Spleen (tissue), 11 donors: ENCODE measurements at regions not wholly inside any gene's neighbourhood (a gene's known extent, or its start where the extent isn't known, plus 50 kb on each side); places are given as distances from the start of the nearest gene placed in this dataset.

Experiments used
- DNase-seq: peaks from one replicate; pipeline ENCODE4 v3.0.0-alpha.2; 2020
- H3K27ac ChIP-seq, 8 donors: fragments of 200-600 bp; sonication (generic) in 7 of 8; 1 replicate in 4 of 8; 2 replicates in 4 of 8; pipeline versions ENCODE4 v1.5.0 to v1.8.0; 2016 to 2021; ENCODE audit warnings: inconsistent platforms in 4 of 8, mild to moderate bottlenecking in 4 of 8, moderate library complexity in 1 of 8
- H3K27me3 ChIP-seq, 7 donors: fragments of 200-600 bp; sonication (generic) in 6 of 7; replicated peaks in 1 of 7; 1 replicate in 4 of 7; 2 replicates in 3 of 7; pipeline versions ENCODE4 v1.5.0 to v1.8.0; 2016 to 2021; ENCODE audit warnings: inconsistent platforms in 3 of 7, mild to moderate bottlenecking in 1 of 7
- H3K36me3 ChIP-seq, 6 donors: fragments of 200-600 bp; sonication (generic) in 5 of 6; 1 replicate in 4 of 6; 2 replicates in 2 of 6; pipeline versions ENCODE4 v1.5.0 to v1.8.0; 2016 to 2021; ENCODE audit warnings: inconsistent platforms in 2 of 6
- H3K4me1 ChIP-seq, 6 donors: fragments of 200-600 bp; sonication (generic) in 5 of 6; 1 replicate in 3 of 6; 2 replicates in 3 of 6; pipeline versions ENCODE4 v1.5.0 to v1.8.0; 2016 to 2021; ENCODE audit warnings: inconsistent platforms in 3 of 6
- H3K4me3 ChIP-seq, 8 donors: fragments of 200-600 bp; sonication (generic) in 7 of 8; 1 replicate in 4 of 8; 2 replicates in 4 of 8; pipeline versions ENCODE4 v1.5.0 to v1.8.0; 2016 to 2021; ENCODE audit warnings: inconsistent platforms in 4 of 8, mild to moderate bottlenecking in 4 of 8, moderate library complexity in 2 of 8
- H3K9me3 ChIP-seq, 8 donors: fragments of 200-600 bp; sonication (generic) in 7 of 8; 1 replicate in 4 of 8; 2 replicates in 4 of 8; pipeline versions ENCODE4 v1.5.0 to v1.8.0; 2016 to 2021; ENCODE audit warnings: inconsistent platforms in 4 of 8
- CTCF ChIP-seq, 11 experiments: fragments of 200-600 bp in 7 of 11; fragments of 450-650 bp in 4 of 11; sonication (generic) in 4 of 11; IDR thresholded peaks in 8 of 11; conservative IDR thresholded peaks in 3 of 11; 1 replicate in 7 of 11; 2 replicates in 4 of 11; pipeline versions ENCODE4 v1.4.0 to v1.8.0; 2016 to 2021; ENCODE audit warnings: antibody characterized with exemption in 11 of 11, inconsistent platforms in 4 of 11, mild to moderate bottlenecking in 1 of 11
- POLR2A ChIP-seq, 3 donors: fragments of 450-650 bp; IDR thresholded peaks; one replicate each; pipeline ENCODE4 v1.5.1; 2017; ENCODE audit warnings: antibody characterized with exemption in 3 of 3, mild to moderate bottlenecking in 1 of 3
- POLR2AphosphoS5 ChIP-seq, 3 donors: sonication (generic); formaldehyde crosslinking; IDR thresholded peaks; one replicate each; pipeline ENCODE4 v1.5.1; 2017; ENCODE audit warnings: antibody characterized with exemption in 3 of 3
- WGBS, 5 donors: extraction: QIAGEN DNeasy Blood & Tissue Kit in 3 of 5; methylation state at CpG; one replicate each; pipeline versions ENCODE4 v1.1.5 to v1.1.7; 2013 to 2018; 5-methylcytosine and 5-hydroxymethylcytosine counted together
- intact Hi-C: fragments of 100-400 bp; cut with DNase I; formaldehyde crosslinking; loops from one replicate; pipeline ENCODE4 v1.15.0; 2023; ENCODE audit warnings: low total_unique reads
- donor health status: healthy with polysubstance abuse.
- donor health status: DM: no; HTN: no; CAD: no; lungs with moderate emphysema.
- donor health status: DM: no; HTN: no; CAD: no.
- donor health status: Bipolar disorder and iron deficiency.
- donor health status: healthy.
- donor health status: DM: no; HTN: no; CAD: no.
- donor health status: DM: yes; HTN: yes; CAD: no.

- Histone ChIP-seq H3K4me1 (no peaks in the 10 kb centered on the region), H3K4me3 (no peak overlapping the region), H3K36me3 (no peaks in the 10 kb centered on the region), H3K27me3 (no peaks in the 10 kb centered on the region), H3K27ac (no peak overlapping the region), H3K9me3 (peaks cover 0 to 32% (median 18%) of the 10 kb centered on the region in 8 donors)
- 72 to 82% (median 75%) methylated on average over 2 of the region's 2 CpGs for WGBS, 5 donors
- no peak for DNase-seq
- intact Hi-C loops = no loop called here
- TF ChIP-seq POLR2AphosphoS5 (IDR thresholded peaks at IDR 0.05) (no peak), POLR2A (IDR thresholded peaks at IDR 0.05) (no peak), CTCF (IDR thresholded peaks at IDR 0.05 in 8 of 11, conservative IDR thresholded peaks at IDR 0.05 in 3 of 11) (no peak)
Observed at GRCh38 chr2:53558867-53559266, 208.7 kb upstream of the CHAC2 start.

GRCh38 chr2:53549497-53549896 is 218.1 kb upstream of the CHAC2 start:
- no peaks in the 10 kb centered on the region for H3K27me3 ChIP-seq
- 72 to 90% (median 85%) methylated on average over 4 of the region's 4 CpGs for WGBS, 5 donors
- H3K36me3 ChIP-seq = no peaks in the 10 kb centered on the region
- intact Hi-C loops = no loop called here
- H3K4me3 ChIP-seq = no peak overlapping the region
- H3K4me1 ChIP-seq = no peaks in the 10 kb centered on the region
- TF ChIP-seq CTCF (IDR thresholded peaks at IDR 0.05 in 8 of 11, conservative IDR thresholded peaks at IDR 0.05 in 3 of 11) (no peak), POLR2A (IDR thresholded peaks at IDR 0.05) (no peak), POLR2AphosphoS5 (IDR thresholded peaks at IDR 0.05) (no peak)
- no peak overlapping the region for H3K27ac ChIP-seq
- no peak for DNase-seq
- H3K9me3 ChIP-seq = peaks cover 0 to 35% (median 19%) of the 10 kb centered on the region in 8 donors

GRCh38 chr2:53545604-53546003 is 222.0 kb upstream of the CHAC2 start:
- 85 to 94% (median 89%) methylated on average over 4 of the region's 4 CpGs for WGBS, 5 donors

More at GRCh38 chr2:53545604-53546003, 222.0 kb upstream of the CHAC2 start:
- H3K36me3 ChIP-seq = no peaks in the 10 kb centered on the region
- intact Hi-C loops = no loop called here
- no peak for DNase-seq
- no peaks in the 10 kb centered on the region for H3K27me3 ChIP-seq
- H3K4me3 ChIP-seq = no peak overlapping the region
- H3K27ac ChIP-seq = no peak overlapping the region
- H3K4me1 ChIP-seq = no peaks in the 10 kb centered on the region
- TF ChIP-seq CTCF (IDR thresholded peaks at IDR 0.05 in 8 of 11, conservative IDR thresholded peaks at IDR 0.05 in 3 of 11) (no peak), POLR2AphosphoS5 (IDR thresholded peaks at IDR 0.05) (no peak), POLR2A (IDR thresholded peaks at IDR 0.05) (no peak)
- peaks cover 0 to 18% (median 13%) of the 10 kb centered on the region in 8 donors for H3K9me3 ChIP-seq
